CD4-positive, alpha-beta T cell (primary cell): ENCODE measurements at regions not wholly inside any gene's neighbourhood (a gene's known extent, or its start where the extent isn't known, plus 50 kb on each side); places are given as distances from the start of the nearest gene placed in this dataset.

ENCODE experiments used
- ATAC-seq: fragments of 200-7000 bp; cut with Tn5 transposase; one replicate; pipeline ENCODE4 v1.10.0; 2022; ENCODE audit warnings: mild to moderate bottlenecking; ENCODE audit not compliant: poor library complexity
- CTCF ChIA-PET: fragments of 350-600 bp; sonication (Branson Sonifier 250); formaldehyde crosslinking; loops from one replicate; lab custom pipeline; 2021; ENCODE audit warnings: antibody characterized with exemption, inconsistent platforms; lab: Charles Lee
- POLR2A ChIA-PET: fragments of 350-600 bp; sonication (Branson Sonifier 250); formaldehyde crosslinking; loops from one replicate; lab custom pipeline; 2021; ENCODE audit warnings: antibody characterized with exemption, inconsistent platforms; lab: Charles Lee
- DNase-seq, 14 experiments: peaks; one replicate each; pipeline ENCODE4 v3.0.0-alpha.2; 2013 to 2020; ENCODE audit warnings: mixed read lengths in 2 of 14
- H3K27ac ChIP-seq, 2 donors: one replicate each; pipeline versions ENCODE4 v1.5.1 to v1.7.0; 2013; ENCODE audit warnings: low read length in 2 of 2, low read depth in 1 of 2, mild to moderate bottlenecking in 1 of 2
- H3K27me3 ChIP-seq, 2 experiments: 1 replicate in 1 of 2; 2 replicates in 1 of 2; pipeline versions ENCODE4 v1.6.1 to v1.7.0; 2013; ENCODE audit warnings: low read length in 2 of 2, control low read depth in 1 of 2, mild to moderate bottlenecking in 1 of 2, moderate library complexity in 1 of 2; ENCODE audit not compliant: insufficient read depth in 2 of 2, control insufficient read depth in 1 of 2
- H3K36me3 ChIP-seq: one replicate; pipeline ENCODE4 v1.6.1; 2013; ENCODE audit warnings: low read length, control low read depth; ENCODE audit not compliant: insufficient read depth
- H3K4me1 ChIP-seq: one replicate; pipeline ENCODE4 v1.6.1; 2013; ENCODE audit warnings: low read length, control low read depth; ENCODE audit not compliant: insufficient read depth
- H3K4me3 ChIP-seq: one replicate; pipeline ENCODE4 v1.5.1; 2013; ENCODE audit warnings: mild to moderate bottlenecking, low read length, moderate library complexity
- H3K9me3 ChIP-seq, 2 experiments: 1 replicate in 1 of 2; 2 replicates in 1 of 2; pipeline versions ENCODE4 v1.6.1 to v1.7.0; 2013; ENCODE audit warnings: low read length in 2 of 2, mild to moderate bottlenecking in 2 of 2, control low read depth in 1 of 2, moderate library complexity in 1 of 2; ENCODE audit not compliant: control insufficient read depth in 1 of 2, insufficient read depth in 1 of 2
- H3K27ac Mint-ChIP-seq: one replicate; pipeline ENCODE4 v1.8.0; 2020; ENCODE audit warnings: mixed read lengths
- H3K27me3 Mint-ChIP-seq: one replicate; pipeline ENCODE4 v1.8.0; 2021; ENCODE audit warnings: mixed read lengths
- H3K36me3 Mint-ChIP-seq: one replicate; pipeline ENCODE4 v1.8.0; 2021; ENCODE audit warnings: low read depth, mixed read lengths
- H3K4me1 Mint-ChIP-seq: one replicate; pipeline ENCODE4 v1.8.0; 2021; ENCODE audit warnings: low read depth, mixed read lengths
- H3K4me3 Mint-ChIP-seq: one replicate; pipeline ENCODE4 v1.8.0; 2020; ENCODE audit warnings: mild to moderate bottlenecking, mixed read lengths
- H3K9me3 Mint-ChIP-seq: one replicate; pipeline ENCODE4 v1.8.0; 2020; ENCODE audit warnings: mixed read lengths
- intact Hi-C, 2 experiments: fragments of 100-400 bp; cut with DNase I in 1 of 2; cut with micrococcal nuclease in 1 of 2; formaldehyde crosslinking; loops; one replicate each; pipeline versions ENCODE4 v1.15.1 to v1.9.0; 2023 to 2025; cut with DNase I, micrococcal nuclease
- TF ChIP-seq, protein P1 (sequence below): fragments of 200-600 bp; IDR thresholded peaks from one replicate; pipeline ENCODE4 v1.8.0; 2022; ENCODE audit warnings: antibody characterized with exemption, mild to moderate bottlenecking

DNA sequence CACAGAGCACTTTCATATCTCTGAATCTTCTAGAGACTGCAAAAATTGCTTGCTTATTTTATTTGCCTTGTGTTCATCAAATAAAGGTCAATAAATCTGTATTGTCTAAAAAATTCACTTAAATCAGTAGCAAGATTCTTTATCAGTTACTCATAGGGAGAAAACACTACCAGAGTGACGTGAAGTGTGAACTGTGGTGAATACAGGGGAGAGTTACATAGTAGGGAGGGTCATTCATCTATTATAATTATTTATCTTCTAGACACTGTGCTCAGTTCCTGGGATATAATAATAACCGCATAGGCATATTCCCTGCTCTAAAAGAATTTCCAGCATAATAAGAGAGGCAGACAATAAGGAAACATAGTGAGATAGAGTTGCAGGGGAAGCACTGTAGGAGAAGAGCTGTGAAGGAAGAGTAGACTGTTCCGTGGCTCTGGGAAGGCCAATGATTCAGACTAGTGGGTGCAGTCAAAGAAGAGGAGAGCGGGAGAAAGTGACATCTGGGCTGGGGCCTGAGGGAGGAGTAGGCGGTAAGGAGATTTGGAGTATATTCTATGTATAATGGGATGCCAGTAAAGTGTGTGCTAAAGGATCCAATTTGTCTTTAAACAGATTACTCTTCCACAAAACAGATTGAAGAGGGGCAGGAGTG lies 84.0 kb upstream of the TDRD3 start:
- Histone ChIP-seq H3K9me3 (no peaks in the 10 kb centered on the region), H3K27me3 (no peaks in the 10 kb centered on the region), H3K4me3 (no peak overlapping the region), H3K36me3 (no peaks in the 10 kb centered on the region), H3K4me1 (peaks cover 7% of the 10 kb centered on the region), H3K27ac (no peak overlapping the region)
- ATAC-seq (no peak), DNase-seq (no peak)
- intact Hi-C loops, result no loop called here
- Mint-ChIP-seq H3K4me1 (peaks cover 12% of the 10 kb centered on the region), H3K9me3 (peaks cover 2% of the 10 kb centered on the region), H3K27ac (no peak overlapping the region), H3K4me3 (no peak overlapping the region), H3K27me3 (peaks cover 6% of the 10 kb centered on the region), H3K36me3 (no peaks in the 10 kb centered on the region)
- TF ChIP-seq, protein P1, sequence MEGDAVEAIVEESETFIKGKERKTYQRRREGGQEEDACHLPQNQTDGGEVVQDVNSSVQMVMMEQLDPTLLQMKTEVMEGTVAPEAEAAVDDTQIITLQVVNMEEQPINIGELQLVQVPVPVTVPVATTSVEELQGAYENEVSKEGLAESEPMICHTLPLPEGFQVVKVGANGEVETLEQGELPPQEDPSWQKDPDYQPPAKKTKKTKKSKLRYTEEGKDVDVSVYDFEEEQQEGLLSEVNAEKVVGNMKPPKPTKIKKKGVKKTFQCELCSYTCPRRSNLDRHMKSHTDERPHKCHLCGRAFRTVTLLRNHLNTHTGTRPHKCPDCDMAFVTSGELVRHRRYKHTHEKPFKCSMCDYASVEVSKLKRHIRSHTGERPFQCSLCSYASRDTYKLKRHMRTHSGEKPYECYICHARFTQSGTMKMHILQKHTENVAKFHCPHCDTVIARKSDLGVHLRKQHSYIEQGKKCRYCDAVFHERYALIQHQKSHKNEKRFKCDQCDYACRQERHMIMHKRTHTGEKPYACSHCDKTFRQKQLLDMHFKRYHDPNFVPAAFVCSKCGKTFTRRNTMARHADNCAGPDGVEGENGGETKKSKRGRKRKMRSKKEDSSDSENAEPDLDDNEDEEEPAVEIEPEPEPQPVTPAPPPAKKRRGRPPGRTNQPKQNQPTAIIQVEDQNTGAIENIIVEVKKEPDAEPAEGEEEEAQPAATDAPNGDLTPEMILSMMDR, result no peak
- CTCF ChIA-PET, result interaction anchor here (1.2 kb wide), 1 partner anchor 12 kb away, joined by 3 read pairs; no protein-coding TSS in a partner anchor
- POLR2A ChIA-PET, result no interaction called here

DNA sequence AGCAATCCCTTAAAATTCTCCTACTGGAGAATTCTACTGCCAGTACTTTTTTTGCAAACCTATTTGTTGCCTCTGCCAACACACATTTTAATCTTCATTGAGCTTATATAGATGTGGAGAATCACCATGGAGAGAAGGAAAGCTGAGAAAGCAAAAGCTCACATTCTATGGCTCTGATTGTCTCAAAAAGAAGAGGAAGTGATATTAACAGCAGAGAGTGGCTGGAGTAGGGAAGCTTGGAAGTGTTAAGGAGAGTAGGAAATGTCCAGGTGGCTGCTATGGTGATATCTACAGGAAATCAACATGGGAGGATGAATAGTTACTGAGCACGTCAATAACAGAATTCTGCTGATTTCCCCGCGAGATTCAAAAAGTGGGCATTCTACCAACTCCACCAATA lies 78.8 kb upstream of the TDRD3 start:
- Mint-ChIP-seq H3K27ac (no peak overlapping the region), H3K36me3 (no peaks in the 10 kb centered on the region), H3K4me3 (no peak overlapping the region), H3K27me3 (peaks cover 6% of the 10 kb centered on the region), H3K9me3 (no peaks in the 10 kb centered on the region), H3K4me1 (no peaks in the 10 kb centered on the region)
- Histone ChIP-seq H3K4me1 (no peaks in the 10 kb centered on the region), H3K27ac (no peak overlapping the region), H3K36me3 (no peaks in the 10 kb centered on the region), H3K4me3 (no peak overlapping the region), H3K27me3 (no peaks in the 10 kb centered on the region), H3K9me3 (no peaks in the 10 kb centered on the region)
- POLR2A ChIA-PET, result no interaction called here
- TF ChIP-seq, protein P1, result no peak
- ATAC-seq (no peak), DNase-seq (no peak)
- CTCF ChIA-PET, result no interaction called here
- intact Hi-C loops, result no loop called here

DNA sequence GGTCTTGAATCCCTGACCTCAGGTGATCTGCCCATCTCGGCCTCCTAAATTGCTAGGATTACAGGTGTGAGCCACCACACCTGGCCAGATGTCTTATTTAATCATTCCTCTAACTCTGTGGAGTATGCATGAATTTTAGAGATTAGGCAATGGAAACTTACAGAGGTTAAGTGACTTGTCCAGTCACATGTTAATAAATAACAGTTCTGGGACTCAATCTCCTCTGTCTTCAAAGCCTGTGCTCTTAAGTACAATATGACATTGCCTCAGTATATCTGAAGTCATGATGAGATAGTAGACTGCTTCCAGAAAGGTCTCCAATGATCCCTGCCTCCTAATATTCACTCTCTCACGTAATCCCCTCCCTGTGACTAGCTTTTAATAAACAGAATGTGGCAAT lies 72.9 kb upstream of the TDRD3 start:
- Histone ChIP-seq H3K36me3 (no peaks in the 10 kb centered on the region), H3K9me3 (no peaks in the 10 kb centered on the region), H3K27me3 (no peaks in the 10 kb centered on the region), H3K4me3 (no peak overlapping the region), H3K4me1 (no peaks in the 10 kb centered on the region), H3K27ac (no peak overlapping the region)
- no peak overlapping the region for H3K4me3 Mint-ChIP-seq
- POLR2A ChIA-PET, result no interaction called here
- ATAC-seq (no peak), DNase-seq (no peak)
- H3K4me1 Mint-ChIP-seq, result no peaks in the 10 kb centered on the region
- no peak overlapping the region for H3K27ac Mint-ChIP-seq
- H3K27me3 Mint-ChIP-seq, result no peaks in the 10 kb centered on the region
- no peaks in the 10 kb centered on the region for H3K36me3 Mint-ChIP-seq
- intact Hi-C loops, result no loop called here
- TF ChIP-seq, protein P1, result no peak
- H3K9me3 Mint-ChIP-seq, result no peaks in the 10 kb centered on the region
- CTCF ChIA-PET, result no interaction called here
